ENCODE measurements at regions not wholly inside any gene's neighbourhood (a gene's known extent, or its start where the extent isn't known, plus 50 kb on each side); places are given as distances from the start of the nearest gene placed in this dataset.

GRCh38 chr14:82492157-82492556 lies 958.5 kb upstream of the SEL1L start:
- no peak for DNase-seq

GRCh38 chr14:82500222-82500621 lies 966.6 kb upstream of the SEL1L start:
- no peak for DNase-seq

- no peak for DNase-seq
Measured at GRCh38 chr14:82501554-82501953, 967.9 kb upstream of the SEL1L start.

- DNase-seq: no peak
Measured at GRCh38 chr14:82502043-82502442, 968.4 kb upstream of the SEL1L start.

GRCh38 chr14:82504894-82505293 lies 971.2 kb upstream of the SEL1L start:
- no peak for DNase-seq

- DNase-seq: no peak
Measured at GRCh38 chr14:82510007-82510406, 976.4 kb upstream of the SEL1L start.

- no peak for DNase-seq
Measured at GRCh38 chr14:82511399-82511798, 977.7 kb upstream of the SEL1L start.

- DNase-seq: no peak
Measured at GRCh38 chr14:82520765-82521164, 987.1 kb upstream of the SEL1L start.

- DNase-seq: no peak
Measured at GRCh38 chr14:82521191-82521590, 987.5 kb upstream of the SEL1L start.

- DNase-seq: no peak
Measured at GRCh38 chr14:82528016-82528415, 994.4 kb upstream of the SEL1L start.

- DNase-seq: no peak
Measured at GRCh38 chr14:82533351-82533750, 999.7 kb upstream of the SEL1L start.

- no peak for DNase-seq
Measured at GRCh38 chr14:82536566-82536965, 1002.9 kb upstream of the SEL1L start.

- no peak for DNase-seq
Measured at GRCh38 chr14:82537831-82538230, 1004.2 kb upstream of the SEL1L start.

- DNase-seq: no peak
Measured at GRCh38 chr14:82546401-82546800, 1012.7 kb upstream of the SEL1L start.

- DNase-seq: no peak
Measured at GRCh38 chr14:82549306-82549990, 1015.8 kb upstream of the SEL1L start.

GRCh38 chr14:82562881-82563280 lies 1029.2 kb upstream of the SEL1L start:
- DNase-seq: no peak

GRCh38 chr14:82565825-82566224 lies 1032.2 kb upstream of the SEL1L start:
- no peak for DNase-seq

- no peak for DNase-seq
Measured at GRCh38 chr14:82587226-82587625, 1053.6 kb upstream of the SEL1L start.

- DNase-seq: no peak
Measured at GRCh38 chr14:82595466-82595865, 1061.8 kb upstream of the SEL1L start.

GRCh38 chr14:82602794-82603193 lies 1069.1 kb upstream of the SEL1L start:
- no peak for DNase-seq

- no peak for DNase-seq
Measured at GRCh38 chr14:82604819-82605218, 1071.2 kb upstream of the SEL1L start.

- no peak for DNase-seq
Measured at GRCh38 chr14:82621881-82622450, 1088.3 kb upstream of the SEL1L start.

GRCh38 chr14:82626156-82627066 lies 1092.8 kb upstream of the SEL1L start:
- no peak for DNase-seq

- DNase-seq: no peak
Measured at GRCh38 chr14:82635915-82636314, 1102.3 kb upstream of the SEL1L start.

Data from activated CD4-positive, alpha-beta T cell treated with anti-CD3 and anti-CD28 coated beads, Interleukin-2, amount 50 U/mL, for 4 hours (primary cell).